A549 (cell line): ENCODE measurements at regions not wholly inside any gene's neighbourhood (a gene's known extent, or its start where the extent isn't known, plus 50 kb on each side); places are given as distances from the start of the nearest gene placed in this dataset.
"Not testable (repeated sequence)": the region's sequence is repeated elsewhere in the genome, so short reads cannot be mapped to it uniquely, and the experiment has no call there.

ENCODE experiments used
- ATAC-seq, 2 experiments: fragments of 200-7000 bp in 1 of 2; fragments of >200 bp in 1 of 2; cut with Nextera tagmentation in 1 of 2; cut with Tn5 transposase in 1 of 2; 3 replicates each; pipeline versions ENCODE4 v1.8.0 to v1.9.1; 2018 to 2020; ENCODE audit warnings: mild to moderate bottlenecking in 1 of 2, moderate library complexity in 1 of 2
- CTCF ChIA-PET: fragments of 300-600 bp; sonication (Branson Sonifier 250); formaldehyde crosslinking; extraction: SDS; loops from one replicate; lab custom pipeline; 2021; ENCODE audit warnings: antibody characterized with exemption, inconsistent platforms; lab: Yijun Ruan, JAX
- POLR2A ChIA-PET: fragments of 350-600 bp; formaldehyde crosslinking; extraction: SDS; loops from one replicate; lab custom pipeline; 2021; ENCODE audit warnings: antibody characterized with exemption, inconsistent platforms; lab: Yijun Ruan, JAX
- DNase-seq, 2 experiments: peaks; one replicate each; pipeline versions ENCODE4 v3.0.0 to v3.0.0-alpha.2; 2011 to 2016; ENCODE audit warnings: low read depth in 1 of 2, low spot score in 1 of 2
- FAIRE-seq: peaks from 2 replicates; lab custom pipeline; 2011; peaks lifted over from hg19 to GRCh38; lab: Jason Lieb, UNC
- H3K27ac ChIP-seq, 2 experiments: fragments of >200 bp; sonication (Bioruptor Twin); formaldehyde crosslinking; 3 replicates each; pipeline ENCODE4 v1.5.1; 2016 to 2017
- H3K4me1 ChIP-seq: fragments of >200 bp; sonication (Bioruptor Twin); formaldehyde crosslinking; 3 replicates; pipeline ENCODE4 v1.6.1; 2016
- H3K4me2 ChIP-seq: fragments of >200 bp; sonication (Bioruptor Twin); formaldehyde crosslinking; 3 replicates; pipeline ENCODE4 v1.6.1; 2016
- H3K4me3 ChIP-seq: fragments of >200 bp; sonication (Bioruptor Twin); formaldehyde crosslinking; 3 replicates; pipeline ENCODE4 v1.5.1; 2016
- H3K9me3 ChIP-seq: fragments of >200 bp; sonication (Bioruptor Twin); formaldehyde crosslinking; 3 replicates; pipeline ENCODE4 v1.6.1; 2016
- BCL3 ChIP-seq: fragments of >200 bp; sonication (Bioruptor Twin); formaldehyde crosslinking; IDR thresholded peaks from 3 replicates; pipeline ENCODE4 v1.6.1; 2016
- CEBPB ChIP-seq, 2 experiments: fragments of >200 bp in 1 of 2; sonication (Bioruptor Twin) in 1 of 2; formaldehyde crosslinking in 1 of 2; IDR thresholded peaks; 2 replicates each; pipeline ENCODE4 v1.6.1; 2012 to 2016
- E2F6 ChIP-seq: IDR thresholded peaks from 2 replicates; pipeline ENCODE4 v1.6.1; 2012; ENCODE audit warnings: low read depth, borderline replicate concordance
- EHF ChIP-seq: fragments of 250-450 bp; sonication (Bioruptor Pico); IDR thresholded peaks from 2 replicates; pipeline ENCODE4 v1.5.0; 2020; ENCODE audit warnings: mild to moderate bottlenecking
- EP300 ChIP-seq, 2 experiments: fragments of >200 bp; sonication (Bioruptor Twin); formaldehyde crosslinking; IDR thresholded peaks; 2 replicates in 1 of 2; 3 replicates in 1 of 2; pipeline ENCODE4 v1.6.1; 2016 to 2017
- JUN ChIP-seq, 2 experiments: fragments of >200 bp; sonication (Bioruptor Twin); formaldehyde crosslinking; IDR thresholded peaks; 2 replicates in 1 of 2; 3 replicates in 1 of 2; pipeline ENCODE4 v1.6.1; 2016 to 2017
- KDM5A ChIP-seq: fragments of 200-600 bp; sonication (generic); IDR thresholded peaks from 2 replicates; pipeline ENCODE4 v1.6.1; 2016; ENCODE audit warnings: antibody characterized with exemption, mild to moderate bottlenecking
- MAZ ChIP-seq: fragments of 150-350 bp; IDR thresholded peaks from 2 replicates; pipeline ENCODE4 v1.6.1; 2014; ENCODE audit warnings: antibody characterized with exemption, low read depth, low read length, borderline replicate concordance
- MYC ChIP-seq: IDR thresholded peaks from 2 replicates; pipeline ENCODE4 v1.6.1; 2012; ENCODE audit warnings: mild to moderate bottlenecking, inconsistent platforms, low read length, improper control_type of control experiment, borderline replicate concordance
- NFE2L2 ChIP-seq: fragments of 150-350 bp; conservative IDR thresholded peaks from 2 replicates; pipeline ENCODE4 v1.6.1; 2014; ENCODE audit warnings: low read length
- NR3C1 ChIP-seq: fragments of >200 bp; sonication (Bioruptor Twin); formaldehyde crosslinking; IDR thresholded peaks from 3 replicates; pipeline ENCODE4 v1.6.1; 2017
- RAD21 ChIP-seq, 2 experiments: fragments of >200 bp in 1 of 2; sonication (Bioruptor Twin) in 1 of 2; formaldehyde crosslinking in 1 of 2; IDR thresholded peaks in 1 of 2; conservative IDR thresholded peaks in 1 of 2; 2 replicates in 1 of 2; 3 replicates in 1 of 2; pipeline ENCODE4 v1.6.1; 2012 to 2018; ENCODE audit warnings: inconsistent platforms in 1 of 2
- RARB ChIP-seq: fragments of 250-450 bp; sonication (Bioruptor Pico); IDR thresholded peaks from 2 replicates; pipeline ENCODE4 v1.8.0; 2021; ENCODE audit warnings: mild to moderate bottlenecking, moderate library complexity
- RCOR1 ChIP-seq: fragments of 150-350 bp; IDR thresholded peaks from 2 replicates; pipeline ENCODE4 v1.6.1; 2014; ENCODE audit warnings: antibody characterized with exemption, low read length, low read depth
- RFX5 ChIP-seq: fragments of 450-650 bp; IDR thresholded peaks from 2 replicates; pipeline ENCODE4 v1.7.1; 2014; ENCODE audit warnings: antibody characterized with exemption, mild to moderate bottlenecking, moderate library complexity
- SMC3 ChIP-seq: fragments of >200 bp; sonication (Bioruptor Twin); formaldehyde crosslinking; IDR thresholded peaks from 3 replicates; pipeline ENCODE4 v1.6.1; 2018; ENCODE audit warnings: inconsistent platforms
- TP53 ChIP-seq: fragments of 250-450 bp; sonication (Bioruptor Pico); IDR thresholded peaks from 2 replicates; pipeline ENCODE4 v1.5.0; 2021; ENCODE audit warnings: mild to moderate bottlenecking, moderate library complexity
- ZC3H11A ChIP-seq: fragments of 450-650 bp; IDR thresholded peaks from 2 replicates; pipeline ENCODE4 v1.6.1; 2014; ENCODE audit warnings: antibody characterized with exemption, mild to moderate bottlenecking
- WGBS: methylation state at CpG from one replicate; pipeline ENCODE4 v1.1.6; 2017; ENCODE audit errors: missing lambda C conversion rate; 5-methylcytosine and 5-hydroxymethylcytosine counted together

DNA sequence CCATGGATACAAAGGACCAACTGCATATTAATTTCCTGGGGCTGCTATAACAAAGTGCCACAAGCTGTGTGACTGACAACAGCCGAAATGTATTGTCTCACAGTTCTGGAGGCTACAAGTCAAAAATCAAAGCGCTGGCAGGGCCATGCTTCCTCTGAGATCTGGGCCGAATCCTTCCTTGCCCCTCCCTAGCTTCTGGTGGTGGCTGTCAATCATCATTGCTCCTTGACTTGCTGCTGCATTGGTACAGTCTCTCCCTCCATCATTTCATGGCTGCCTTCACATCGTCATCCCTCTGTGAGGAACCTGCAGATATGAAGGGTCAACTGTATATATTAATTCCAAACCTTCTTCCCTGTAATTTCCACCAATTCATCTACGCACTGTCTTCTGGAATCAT lies 118.3 kb downstream of the EXOC5 start:
- H3K9me3 ChIP-seq, result no peaks in the 10 kb centered on the region
- ChIA-PET POLR2A (no interaction called here), CTCF (no interaction called here)
- DNase-seq (no peak), ATAC-seq (no peak), FAIRE-seq (no peak)
- no peak overlapping the region for H3K27ac ChIP-seq
- 39% methylated on average over 5 of the region's 5 CpGs for WGBS
- H3K4me3 ChIP-seq, result no peak overlapping the region
- no peak overlapping the region for H3K4me2 ChIP-seq
- H3K4me1 ChIP-seq, result no peaks in the 10 kb centered on the region
- TF ChIP-seq EP300 (IDR thresholded peaks at IDR 0.05) (no peak), RFX5 (no peak)

GRCh38 chr14:57139173-57139572 lies 129.5 kb downstream of the EXOC5 start:
- Histone ChIP-seq H3K9me3 (no peaks in the 10 kb centered on the region), H3K4me2 (no peak overlapping the region), H3K27ac (no peak overlapping the region), H3K4me1 (no peaks in the 10 kb centered on the region), H3K4me3 (no peak overlapping the region)
- DNase-seq (no peak), FAIRE-seq (no peak), ATAC-seq (no peak)
- ChIA-PET POLR2A (no interaction called here), CTCF (no interaction called here)
- WGBS, result 63% methylated on average over 5 of the region's 5 CpGs
- TF ChIP-seq NFE2L2 (no peak), NR3C1 (no peak), CEBPB (IDR thresholded peaks at IDR 0.05) (no peak), RAD21 (conservative IDR thresholded peaks at IDR 0.05 in 1 of 2, IDR thresholded peaks at IDR 0.05 in 1 of 2) (no peak)

- no peak overlapping the region for H3K4me2 ChIP-seq
- DNase-seq, result no peak
- ATAC-seq, result no peak
- no peaks in the 10 kb centered on the region for H3K4me1 ChIP-seq
- ChIA-PET CTCF (no interaction called here), POLR2A (no interaction called here)
- no peak overlapping the region for H3K4me3 ChIP-seq
- H3K9me3 ChIP-seq, result no peaks in the 10 kb centered on the region
- H3K27ac ChIP-seq, result no peak overlapping the region
- WGBS, result 61% methylated on average over 10 of the region's 10 CpGs
- FAIRE-seq, result no peak
- TF ChIP-seq EHF (CRISPR knock-in tag), result no peak
- TF ChIP-seq JUN (IDR thresholded peaks at IDR 0.05), result no peak
- TF ChIP-seq RAD21 (conservative IDR thresholded peaks at IDR 0.05 in 1 of 2, IDR thresholded peaks at IDR 0.05 in 1 of 2), result no peak
Measured at GRCh38 chr14:57136669-57137328, 131.9 kb downstream of the EXOC5 start.

DNA sequence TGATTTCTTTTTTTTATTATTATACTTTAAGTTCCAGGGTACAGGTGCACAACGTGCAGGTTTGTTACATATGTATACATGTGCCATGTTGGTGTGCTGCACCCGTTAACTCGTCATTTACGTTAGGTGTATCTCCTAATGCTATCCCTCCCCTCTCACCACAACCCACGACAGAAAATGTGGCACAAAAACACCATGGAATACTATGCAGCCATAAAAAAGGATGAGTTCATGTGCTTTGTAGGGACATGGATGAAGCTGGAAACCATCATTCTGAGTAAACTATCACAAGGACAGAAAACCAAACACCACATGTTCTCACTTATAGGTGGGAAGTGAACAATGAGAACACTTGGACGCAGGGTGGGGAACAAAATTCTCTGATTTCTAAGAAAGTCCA lies 140.9 kb downstream of the EXOC5 start:
- 36% methylated on average over 6 of the region's 6 CpGs for WGBS
- H3K27ac ChIP-seq, DNase-seq, ATAC-seq, H3K4me3 ChIP-seq, POLR2A ChIA-PET, H3K4me2 ChIP-seq, H3K9me3 ChIP-seq, FAIRE-seq, H3K4me1 ChIP-seq: not testable (repeated sequence)
- CTCF ChIA-PET, result interaction anchor here (0.9 kb wide), 1 partner anchor 30 kb away, joined by 3 read pairs; no protein-coding TSS in a partner anchor

DNA sequence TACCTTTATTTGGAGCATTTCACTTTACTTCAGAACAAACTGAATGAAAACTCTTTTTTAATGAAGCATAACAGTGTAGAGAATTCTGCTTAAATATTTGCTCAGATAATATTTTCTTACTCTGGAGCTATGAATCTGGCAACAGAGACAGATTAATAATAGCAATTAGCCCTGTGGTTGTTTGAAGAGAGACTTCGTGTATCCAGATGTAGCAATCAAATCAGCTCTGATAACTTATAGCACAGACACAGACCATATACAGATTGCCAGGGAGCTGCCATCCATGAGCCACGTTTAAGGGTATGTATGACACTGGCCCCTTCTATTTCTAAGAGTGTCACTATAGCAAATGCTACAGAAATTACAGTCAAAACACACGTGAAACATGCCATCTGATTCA lies 146.6 kb downstream of the EXOC5 start:
- WGBS, result 1% methylated on average over 3 of the region's 3 CpGs
- DNase-seq, result no peak
- H3K4me2 ChIP-seq, result no peak overlapping the region
- H3K27ac ChIP-seq, result no peak overlapping the region
- H3K4me1 ChIP-seq, result no peaks in the 10 kb centered on the region
- ATAC-seq, result no peak
- CTCF ChIA-PET, result no interaction called here
- FAIRE-seq, result no peak
- H3K4me3 ChIP-seq, result no peak overlapping the region
- POLR2A ChIA-PET, result no interaction called here
- no peaks in the 10 kb centered on the region for H3K9me3 ChIP-seq
- TF ChIP-seq E2F6, result no peak
- no peak for TF ChIP-seq RCOR1
- no peak for TF ChIP-seq KDM5A
- TF ChIP-seq RARB (CRISPR knock-in tag), result no peak
- TF ChIP-seq RAD21 (conservative IDR thresholded peaks at IDR 0.05 in 1 of 2, IDR thresholded peaks at IDR 0.05 in 1 of 2), result no peak
- TF ChIP-seq TP53, result no peak
- TF ChIP-seq BCL3, result no peak
- no peak for TF ChIP-seq MAZ
- no peak for TF ChIP-seq ZC3H11A
- TF ChIP-seq SMC3, result no peak
- no peak for TF ChIP-seq MYC
- TF ChIP-seq, all 56 proteins: peak for 0

- H3K4me3 ChIP-seq, DNase-seq, CTCF ChIA-PET, POLR2A ChIA-PET, H3K27ac ChIP-seq, H3K4me2 ChIP-seq, H3K9me3 ChIP-seq, FAIRE-seq, ATAC-seq, H3K4me1 ChIP-seq: not testable (repeated sequence)
- WGBS, result 57% methylated on average over 22 of the region's 32 CpGs
Measured at GRCh38 chr14:57112072-57112807, 156.5 kb downstream of the EXOC5 start.

DNA sequence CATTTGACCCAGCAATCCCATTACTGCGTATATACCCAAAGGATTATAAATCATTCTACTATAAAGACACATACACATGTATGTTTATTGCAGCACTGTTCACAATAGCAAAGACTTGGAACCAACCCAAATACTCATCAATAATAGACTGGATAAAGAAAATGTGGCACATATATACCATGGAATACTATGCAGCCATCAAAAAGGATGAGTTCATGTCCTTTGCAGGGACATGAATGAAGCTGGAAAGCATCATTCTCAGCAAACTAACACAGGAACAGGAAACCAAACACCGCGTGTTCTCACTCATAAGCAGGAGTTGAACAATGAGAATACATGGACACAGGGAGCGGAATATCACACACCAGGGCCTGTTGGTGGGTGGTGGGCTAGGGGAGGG lies 158.3 kb downstream of the EXOC5 start:
- FAIRE-seq, H3K4me2 ChIP-seq, H3K9me3 ChIP-seq, DNase-seq, ATAC-seq, H3K4me1 ChIP-seq, POLR2A ChIA-PET, H3K27ac ChIP-seq, CTCF ChIA-PET, H3K4me3 ChIP-seq: not testable (repeated sequence)
- 68% methylated on average over 4 of the region's 4 CpGs for WGBS
